GM12891 (cell line): ENCODE measurements at regions not wholly inside any gene's neighbourhood (a gene's known extent, or its start where the extent isn't known, plus 50 kb on each side); places are given as distances from the start of the nearest gene placed in this dataset.

Source experiments
- POLR2A ChIP-seq: IDR thresholded peaks from 2 replicates; pipeline ENCODE4 v1.6.1; 2011; ENCODE audit warnings: low read depth, low read length, control low read depth
- POLR2AphosphoS5 ChIP-seq: IDR thresholded peaks from 2 replicates; pipeline ENCODE4 v1.6.1; 2011; ENCODE audit warnings: low read depth, low read length, control low read depth
- SPI1 ChIP-seq: IDR thresholded peaks from 2 replicates; pipeline ENCODE4 v1.6.1; 2011; ENCODE audit warnings: low read depth, low read length, control low read depth
- TAF1 ChIP-seq: IDR thresholded peaks from 2 replicates; pipeline ENCODE4 v1.6.1; 2011; ENCODE audit warnings: low read depth, low read length, control low read depth

DNA sequence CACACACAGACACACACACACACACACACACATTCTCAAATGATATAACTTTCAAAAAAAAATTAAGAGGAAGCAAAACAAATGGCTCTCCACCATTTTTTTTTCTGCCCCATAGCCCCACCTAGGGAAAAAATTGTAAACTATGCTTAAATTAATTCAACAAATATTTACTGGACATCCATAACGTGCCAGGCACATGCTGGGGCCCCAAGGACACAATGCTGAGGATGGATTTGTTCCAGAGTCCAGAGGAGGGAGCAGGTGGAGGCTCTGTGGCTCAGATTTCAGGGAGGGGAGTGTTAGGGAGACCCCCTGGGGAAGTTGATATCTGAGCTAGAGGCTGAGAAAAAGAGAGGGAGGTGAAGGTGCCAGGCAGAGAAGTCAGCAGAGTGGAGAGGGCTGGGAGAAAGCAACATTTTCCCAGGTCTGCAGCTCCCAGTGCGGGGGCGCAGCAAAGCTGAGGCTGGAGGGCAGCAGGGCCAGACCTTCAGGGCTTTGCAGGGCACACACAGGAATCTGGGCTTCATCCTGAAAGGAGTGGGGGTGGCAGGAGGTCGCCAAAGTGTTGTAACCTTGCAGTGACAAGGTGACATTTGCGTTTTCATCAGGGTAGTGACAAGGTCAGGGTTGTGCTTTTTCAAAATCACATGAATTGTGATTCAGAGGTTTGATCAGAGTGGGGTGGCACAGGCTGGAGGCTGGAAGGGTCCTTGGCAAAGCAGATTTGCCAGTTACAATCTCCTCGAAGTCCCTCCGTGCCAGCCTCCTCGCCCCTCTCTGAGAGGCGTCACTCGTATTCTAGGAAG is 261.6 kb downstream of the WDR11 start:
- TF ChIP-seq POLR2AphosphoS5 (no peak), TAF1 (no peak), POLR2A (no peak), SPI1 (no peak)
